ENCODE measurements at regions not wholly inside any gene's neighbourhood (a gene's known extent, or its start where the extent isn't known, plus 50 kb on each side); places are given as distances from the start of the nearest gene placed in this dataset.

- no peak for DNase-seq
Measured at GRCh38 chr14:51780741-51781140, 79.7 kb upstream of the GNG2 start.

- DNase-seq, result no peak
Measured at GRCh38 chr14:51781381-51781780, 79.0 kb upstream of the GNG2 start.

GRCh38 chr14:51782435-51782834 lies 78.0 kb upstream of the GNG2 start:
- DNase-seq, result no peak

GRCh38 chr14:51783765-51784164 lies 76.6 kb upstream of the GNG2 start:
- DNase-seq, result no peak

GRCh38 chr14:51784466-51784865 lies 75.9 kb upstream of the GNG2 start:
- DNase-seq, result no peak

GRCh38 chr14:51786227-51786626 lies 74.2 kb upstream of the GNG2 start:
- no peak for DNase-seq

GRCh38 chr14:51787352-51787751 lies 73.1 kb upstream of the GNG2 start:
- no peak for DNase-seq

- no peak for DNase-seq
Measured at GRCh38 chr14:51789114-51789513, 71.3 kb upstream of the GNG2 start.

GRCh38 chr14:51789596-51789995 lies 70.8 kb upstream of the GNG2 start:
- DNase-seq, result no peak

- DNase-seq, result peak; percentile 72
Measured at GRCh38 chr14:51792809-51793208, 67.6 kb upstream of the GNG2 start.

GRCh38 chr14:51805541-51805940 lies 54.9 kb upstream of the GNG2 start:
- no peak for DNase-seq

GRCh38 chr14:51806026-51807023 lies 54.1 kb upstream of the GNG2 start:
- no peak for DNase-seq

- no peak for DNase-seq
Measured at GRCh38 chr14:51807356-51807755, 53.1 kb upstream of the GNG2 start.

Data from DMS79 (cell line).